Cardiac fibroblast (primary cell): ENCODE measurements at regions not wholly inside any gene's neighbourhood (a gene's known extent, or its start where the extent isn't known, plus 50 kb on each side); places are given as distances from the start of the nearest gene placed in this dataset.

Experiments used
- DNase-seq, 2 donors: peaks; one replicate each; pipeline versions ENCODE4 v3.0.0 to v3.0.0-alpha.2; 2010; ENCODE audit warnings: low read depth in 2 of 2
- H3K4me3 ChIP-seq, 2 donors: replicated peaks in 1 of 2; 1 replicate in 1 of 2; 2 replicates in 1 of 2; pipeline ENCODE4 v1.5.1; 2011; ENCODE audit warnings: low read depth in 2 of 2, low read length in 2 of 2, mild to moderate bottlenecking in 2 of 2, moderate library complexity in 1 of 2
- TF ChIP-seq, protein P1 (sequence below): IDR thresholded peaks from one replicate; pipeline ENCODE4 v1.5.1; 2011; ENCODE audit warnings: low read depth, mild to moderate bottlenecking, low read length, inconsistent platforms

GRCh38 chr5:164361986-164362385, 856.6 kb downstream of the MAT2B start:
- DNase-seq, result no peak
- no peak overlapping the region for H3K4me3 ChIP-seq
- TF ChIP-seq, protein P1, sequence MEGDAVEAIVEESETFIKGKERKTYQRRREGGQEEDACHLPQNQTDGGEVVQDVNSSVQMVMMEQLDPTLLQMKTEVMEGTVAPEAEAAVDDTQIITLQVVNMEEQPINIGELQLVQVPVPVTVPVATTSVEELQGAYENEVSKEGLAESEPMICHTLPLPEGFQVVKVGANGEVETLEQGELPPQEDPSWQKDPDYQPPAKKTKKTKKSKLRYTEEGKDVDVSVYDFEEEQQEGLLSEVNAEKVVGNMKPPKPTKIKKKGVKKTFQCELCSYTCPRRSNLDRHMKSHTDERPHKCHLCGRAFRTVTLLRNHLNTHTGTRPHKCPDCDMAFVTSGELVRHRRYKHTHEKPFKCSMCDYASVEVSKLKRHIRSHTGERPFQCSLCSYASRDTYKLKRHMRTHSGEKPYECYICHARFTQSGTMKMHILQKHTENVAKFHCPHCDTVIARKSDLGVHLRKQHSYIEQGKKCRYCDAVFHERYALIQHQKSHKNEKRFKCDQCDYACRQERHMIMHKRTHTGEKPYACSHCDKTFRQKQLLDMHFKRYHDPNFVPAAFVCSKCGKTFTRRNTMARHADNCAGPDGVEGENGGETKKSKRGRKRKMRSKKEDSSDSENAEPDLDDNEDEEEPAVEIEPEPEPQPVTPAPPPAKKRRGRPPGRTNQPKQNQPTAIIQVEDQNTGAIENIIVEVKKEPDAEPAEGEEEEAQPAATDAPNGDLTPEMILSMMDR, result no peak

DNA sequence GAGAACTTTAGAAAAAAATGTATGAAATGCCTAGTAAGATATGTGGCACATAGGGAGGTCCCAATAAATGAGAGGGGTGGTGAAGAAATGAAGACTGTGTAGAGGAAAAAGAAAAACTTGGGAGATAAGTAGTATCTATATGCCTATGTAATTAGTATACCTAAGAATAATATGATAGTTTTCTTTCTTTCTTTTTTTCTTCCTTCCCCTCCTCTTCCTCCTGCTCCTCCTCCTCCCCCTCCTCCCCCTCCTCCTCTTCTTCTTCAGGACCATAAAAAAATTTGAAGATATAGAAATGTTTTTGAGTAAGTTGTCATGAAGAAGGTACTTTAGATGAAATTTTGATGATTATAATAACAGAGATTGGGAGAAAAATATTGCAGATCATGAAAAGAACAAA, 857.4 kb downstream of the MAT2B start:
- TF ChIP-seq, protein P1, result no peak
- H3K4me3 ChIP-seq, result no peak overlapping the region
- no peak for DNase-seq

GRCh38 chr5:164364237-164365208, 859.1 kb downstream of the MAT2B start:
- H3K4me3 ChIP-seq, result no peak overlapping the region
- no peak for DNase-seq
- TF ChIP-seq, protein P1, result no peak

DNA sequence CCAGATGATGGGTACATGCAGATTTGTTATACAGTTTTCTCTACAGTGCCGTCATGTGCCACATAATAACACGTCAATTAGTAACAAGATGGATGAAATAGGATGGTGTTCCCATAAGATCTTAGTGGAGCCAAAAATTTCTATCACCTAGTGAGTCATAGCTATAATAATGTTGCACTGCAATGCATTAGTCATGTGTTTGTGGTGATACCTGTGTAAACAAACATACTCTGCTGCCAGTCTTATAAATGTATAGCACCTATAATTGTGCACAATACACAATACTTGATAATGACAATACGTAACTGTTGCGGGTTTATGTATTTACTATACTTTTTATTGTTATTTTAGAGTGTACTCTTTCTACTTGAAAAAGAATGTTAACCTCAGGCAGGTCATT, 865.4 kb downstream of the MAT2B start:
- DNase-seq, result peak in 1 of 2 donors; percentile 42
- TF ChIP-seq, protein P1, result no peak
- no peak overlapping the region for H3K4me3 ChIP-seq

GRCh38 chr5:164372892-164373291, 867.5 kb downstream of the MAT2B start:
- TF ChIP-seq, protein P1, result no peak
- no peak for DNase-seq

GRCh38 chr5:164373876-164374275, 868.5 kb downstream of the MAT2B start:
- TF ChIP-seq, protein P1, result no peak
- DNase-seq, result no peak
- H3K4me3 ChIP-seq, result no peak overlapping the region

More at GRCh38 chr5:164372892-164373291, 867.5 kb downstream of the MAT2B start:
- no peak overlapping the region for H3K4me3 ChIP-seq

GRCh38 chr5:164375051-164375450, 869.6 kb downstream of the MAT2B start:
- TF ChIP-seq, protein P1, result no peak
- H3K4me3 ChIP-seq, result no peak overlapping the region
- DNase-seq, result peak in 1 of 2 donors; percentile 27
